OCI-M1 (cell line): ENCODE measurements at regions not wholly inside any gene's neighbourhood (a gene's known extent, or its start where the extent isn't known, plus 50 kb on each side); places are given as distances from the start of the nearest gene placed in this dataset.

Experiments
- DNase-seq: peaks from one replicate; lab custom pipeline; 2025; lab: John Stamatoyannopoulos, UW

- DNase-seq: no peak
Observed at GRCh38 chr12:65598688-65599087, 225.6 kb upstream of the HMGA2 start.

DNA sequence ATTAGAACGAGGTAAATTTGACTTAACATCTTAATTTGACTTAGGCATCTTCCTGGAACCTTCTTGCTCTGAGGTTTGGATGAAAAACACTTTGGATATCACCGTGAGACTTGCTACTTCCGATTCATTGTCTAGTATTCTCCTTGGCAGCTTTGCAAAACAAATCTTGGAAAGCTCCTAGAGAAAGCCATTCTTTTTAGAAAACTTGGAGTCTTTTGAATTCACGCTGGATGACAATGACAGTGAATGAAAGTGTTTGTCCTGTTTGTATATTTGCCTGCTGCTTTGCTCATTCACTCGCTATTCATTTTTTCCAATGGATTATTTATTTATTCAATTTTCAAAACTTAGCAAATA lies 222.1 kb upstream of the HMGA2 start:
- DNase-seq: no peak

GRCh38 chr12:65602610-65603295 lies 221.5 kb upstream of the HMGA2 start:
- peak; percentile 57 for DNase-seq

GRCh38 chr12:65603438-65604351 lies 220.6 kb upstream of the HMGA2 start:
- no peak for DNase-seq

GRCh38 chr12:65605019-65605418 lies 219.3 kb upstream of the HMGA2 start:
- DNase-seq: no peak

GRCh38 chr12:65606008-65606766 lies 218.1 kb upstream of the HMGA2 start:
- no peak for DNase-seq

- DNase-seq: no peak
Observed at GRCh38 chr12:65607401-65607841, 216.9 kb upstream of the HMGA2 start.

DNA sequence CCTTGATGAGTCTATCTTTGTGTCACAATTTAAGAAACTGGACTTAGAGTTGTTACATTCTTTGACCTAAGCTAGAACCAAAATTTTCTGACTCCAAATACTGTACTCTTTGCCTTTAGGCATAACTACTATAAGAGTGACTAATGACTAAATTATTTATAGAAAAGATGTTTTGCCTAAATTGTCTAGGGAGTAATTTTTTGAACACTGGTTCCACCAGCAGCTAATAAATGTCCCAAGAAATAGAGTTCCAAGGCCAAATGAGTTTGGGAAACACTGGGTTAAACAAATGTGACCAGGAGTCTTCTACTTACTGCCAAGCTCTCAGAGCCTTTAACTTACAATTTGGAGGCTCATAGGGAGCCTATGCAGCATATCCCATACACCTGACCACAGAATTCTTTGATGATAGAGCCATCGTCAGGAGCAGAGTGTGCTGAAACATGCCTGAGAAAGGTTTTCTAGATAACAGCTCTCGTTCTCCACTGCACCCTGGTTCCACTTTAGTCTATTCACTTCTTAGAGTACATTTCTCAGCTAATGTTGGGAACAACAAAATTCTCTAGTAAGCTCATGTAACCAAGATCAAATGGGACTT lies 215.9 kb upstream of the HMGA2 start:
- DNase-seq: no peak

GRCh38 chr12:65609359-65609771 lies 214.9 kb upstream of the HMGA2 start:
- no peak for DNase-seq

DNA sequence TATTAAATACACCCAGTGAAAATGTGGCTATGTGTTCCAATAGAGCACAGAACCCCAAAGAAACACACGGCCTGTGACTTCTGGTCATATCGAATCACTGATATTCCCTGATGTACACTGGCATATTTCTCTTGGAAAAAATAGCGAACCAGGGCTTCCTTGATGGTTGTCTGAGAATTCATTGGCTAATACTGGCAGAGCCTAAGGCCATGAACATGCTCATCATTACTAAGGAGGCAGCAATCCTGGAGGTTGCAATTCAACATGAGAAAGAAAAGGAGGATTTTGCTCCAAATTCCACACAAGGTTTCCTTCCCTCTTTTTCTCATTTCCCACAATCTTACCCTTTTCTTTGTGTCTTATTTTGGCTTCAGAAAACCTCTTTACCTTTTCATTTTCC lies 212.9 kb upstream of the HMGA2 start:
- DNase-seq: no peak

GRCh38 chr12:65612440-65612839 lies 211.8 kb upstream of the HMGA2 start:
- no peak for DNase-seq

DNA sequence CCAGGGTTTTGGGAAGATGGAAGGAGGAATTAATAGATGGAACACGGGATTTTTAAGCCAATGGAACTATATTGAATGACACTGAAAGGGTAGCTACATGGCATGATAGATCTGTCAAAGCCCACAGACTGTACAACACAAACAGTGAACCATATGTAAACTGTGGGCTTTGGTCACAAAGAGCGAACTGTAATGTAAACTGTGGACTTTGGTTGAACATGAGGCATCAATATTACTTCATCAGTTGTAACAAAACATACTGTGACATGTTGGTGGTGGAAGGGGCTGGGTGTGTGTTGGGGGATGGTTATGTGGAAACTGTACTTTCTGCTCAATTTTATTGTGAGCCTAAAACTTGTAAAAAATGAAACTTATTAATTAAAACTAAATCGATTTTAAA lies 210.6 kb upstream of the HMGA2 start:
- DNase-seq: no peak

DNA sequence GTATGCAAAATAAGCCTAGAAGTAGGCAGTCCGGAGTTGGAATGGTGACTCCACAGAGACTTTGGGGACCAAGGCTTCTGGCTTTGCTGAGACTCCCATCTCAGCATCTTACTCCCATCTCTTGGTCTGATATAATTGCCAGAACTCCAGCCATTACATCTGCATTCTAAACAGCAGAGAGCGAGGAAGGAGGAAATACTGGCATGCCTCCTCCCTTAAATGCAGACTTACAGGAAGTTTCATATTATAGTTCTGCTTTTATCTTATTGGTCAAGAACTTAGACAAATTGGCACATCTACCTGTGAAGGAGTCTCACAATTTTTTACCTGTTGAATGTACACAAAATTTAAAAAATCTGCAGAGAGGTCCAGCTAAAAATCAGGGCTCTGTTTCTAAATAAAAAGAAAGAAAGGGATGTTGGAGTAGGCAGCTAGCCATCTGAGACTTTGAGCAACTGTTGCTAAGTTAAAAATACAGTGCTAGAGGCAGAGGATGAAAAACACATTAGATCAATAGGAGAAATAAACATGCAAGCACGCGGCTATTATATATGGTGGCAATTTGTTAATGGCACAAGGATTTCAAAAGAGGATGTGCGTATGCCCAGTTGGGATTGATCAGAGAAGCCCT lies 209.9 kb upstream of the HMGA2 start:
- DNase-seq: no peak

DNA sequence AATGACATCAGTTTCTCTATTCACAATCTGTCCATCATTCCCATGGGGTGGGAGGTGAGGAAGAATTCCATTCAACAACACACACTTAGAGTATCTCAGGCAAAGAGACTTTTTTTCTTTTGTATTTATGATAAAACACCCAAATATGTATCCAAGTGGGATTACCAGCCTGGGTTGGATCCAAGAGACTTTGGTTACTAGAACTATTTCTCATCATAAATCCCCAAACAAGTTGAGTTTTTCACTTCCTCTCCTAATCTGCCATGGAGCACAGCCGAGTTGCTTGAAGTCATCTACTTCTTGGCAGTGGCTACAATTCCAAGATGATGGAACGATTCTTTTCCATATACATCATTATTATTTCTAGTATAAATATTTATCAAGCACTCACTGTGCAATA lies 209.2 kb upstream of the HMGA2 start:
- DNase-seq: no peak

GRCh38 chr12:65616022-65616421 lies 208.3 kb upstream of the HMGA2 start:
- no peak for DNase-seq

DNA sequence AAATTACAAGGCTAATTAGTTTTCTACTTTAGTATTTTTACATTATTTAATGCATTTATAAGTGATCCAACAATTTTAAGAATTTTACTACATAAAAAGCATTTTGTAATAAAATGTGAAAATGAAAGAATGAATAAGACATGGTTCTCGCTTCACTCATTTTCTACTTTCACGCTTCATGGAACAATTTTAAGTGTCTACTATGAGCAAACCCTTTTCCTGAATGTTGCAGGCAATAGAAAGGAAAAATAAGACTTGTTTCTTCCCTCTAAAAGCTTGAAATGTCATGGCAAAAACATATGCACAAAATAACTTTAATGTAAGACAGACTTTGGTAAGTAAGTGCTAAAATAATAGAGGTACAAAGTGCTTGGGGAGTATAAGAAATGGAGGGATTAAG lies 205.7 kb upstream of the HMGA2 start:
- DNase-seq: no peak

GRCh38 chr12:65619018-65619417 lies 205.3 kb upstream of the HMGA2 start:
- DNase-seq: peak; percentile 10

DNA sequence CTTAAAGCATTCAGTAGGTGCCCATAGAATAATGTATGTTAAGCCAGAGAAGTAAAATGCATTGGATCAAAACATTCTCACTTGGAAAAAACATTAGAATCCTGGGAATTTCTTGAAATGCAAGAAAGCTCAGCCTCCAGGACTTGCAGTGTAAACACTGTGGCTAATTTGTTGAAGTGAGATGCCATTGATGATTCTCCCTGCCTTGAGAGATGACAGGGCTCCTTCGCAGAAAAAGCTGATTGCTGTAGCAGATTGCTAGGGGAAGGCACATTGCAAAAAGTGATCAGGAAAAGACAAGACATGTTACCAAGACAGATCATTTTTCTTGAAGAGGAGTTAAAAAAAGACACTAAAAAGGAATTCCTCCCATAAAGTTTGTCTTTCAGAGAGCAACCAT lies 204.2 kb upstream of the HMGA2 start:
- DNase-seq: no peak

DNA sequence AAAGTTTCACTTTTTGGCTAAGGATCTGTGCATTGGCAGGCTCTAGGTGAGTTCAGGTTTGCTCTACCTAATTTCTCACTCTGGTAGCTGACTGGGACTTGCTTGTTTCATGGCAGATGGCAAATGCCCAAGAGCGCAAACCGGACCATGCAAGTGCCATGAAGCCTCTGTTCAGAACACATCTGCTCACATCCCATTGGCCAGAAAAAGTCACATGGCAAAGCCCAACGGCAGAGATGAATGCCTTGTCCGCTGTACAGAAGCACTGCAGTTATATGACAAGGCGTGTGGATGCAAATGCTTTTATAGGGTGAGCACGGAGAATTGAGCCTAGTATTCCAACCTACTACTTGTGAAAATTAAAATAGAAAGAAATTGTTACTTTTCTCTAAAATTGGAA lies 202.2 kb upstream of the HMGA2 start:
- DNase-seq: peak; percentile 6

GRCh38 chr12:65623507-65623906 lies 200.8 kb upstream of the HMGA2 start:
- DNase-seq: no peak

DNA sequence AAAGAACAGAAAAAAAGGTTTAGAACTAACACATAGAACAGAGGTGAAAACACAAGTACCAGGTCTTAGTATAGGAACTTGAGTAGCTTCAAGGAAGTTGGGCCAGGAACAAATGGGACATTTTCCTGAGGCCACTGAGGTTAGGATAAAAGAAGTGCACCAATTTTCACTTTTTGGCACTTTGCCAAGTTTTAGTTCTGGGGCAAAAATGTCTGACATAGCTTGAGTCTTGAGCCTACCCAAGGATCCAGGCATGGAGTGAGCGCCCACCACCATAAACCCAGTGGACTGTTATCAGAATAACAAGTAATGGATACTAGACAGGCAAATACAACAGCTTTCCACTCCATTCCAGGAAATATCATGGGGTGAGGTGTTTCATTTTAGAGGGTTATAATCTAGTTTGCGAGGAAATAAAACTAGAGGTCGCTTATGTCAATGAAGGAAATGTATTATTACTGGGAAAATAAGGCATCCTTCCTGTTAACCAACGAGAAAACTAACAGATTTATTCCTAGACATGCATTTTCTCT lies 199.7 kb upstream of the HMGA2 start:
- no peak for DNase-seq

DNA sequence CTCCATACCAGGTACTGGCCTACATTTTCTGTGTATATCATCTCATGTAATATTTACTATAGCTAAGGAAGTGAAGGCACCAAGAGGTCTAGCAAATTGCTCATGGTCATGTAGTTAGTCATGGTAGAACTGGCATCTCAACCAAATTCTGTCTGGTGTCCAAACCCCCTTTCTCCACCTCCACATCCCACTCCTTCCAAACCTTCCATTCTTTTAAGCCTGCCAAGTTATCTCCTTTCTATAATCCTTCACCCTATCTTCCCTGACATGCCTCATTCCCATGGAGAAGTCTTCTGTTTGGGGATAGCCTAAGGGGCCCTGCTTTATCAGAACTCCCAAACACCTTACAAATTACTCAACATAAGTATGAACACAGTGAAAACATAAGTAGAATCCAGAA lies 196.2 kb upstream of the HMGA2 start:
- no peak for DNase-seq
